ENCODE measurements at regions not wholly inside any gene's neighbourhood (a gene's known extent, or its start where the extent isn't known, plus 50 kb on each side); places are given as distances from the start of the nearest gene placed in this dataset.

DNA sequence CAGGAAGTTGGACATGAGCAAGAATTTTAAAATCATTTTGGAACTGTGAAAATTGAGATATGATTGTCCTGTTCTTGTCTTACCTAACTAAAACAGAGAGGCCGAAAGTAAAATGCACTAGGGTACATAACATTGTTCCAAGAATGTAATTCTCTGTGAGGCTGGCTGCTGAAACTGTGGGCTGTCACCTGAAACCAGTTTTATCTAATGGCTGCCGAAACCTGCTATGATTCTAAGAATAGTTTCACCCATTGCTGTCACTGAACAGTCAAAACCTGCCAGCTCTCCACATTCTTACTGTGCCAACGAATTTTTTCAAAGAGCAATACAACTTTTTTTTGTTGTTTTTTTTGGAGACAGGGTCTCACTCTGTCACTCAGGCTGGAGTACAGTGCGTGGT is 119.3 kb upstream of the ZSWIM2 start:
- TF ChIP-seq, protein P1, sequence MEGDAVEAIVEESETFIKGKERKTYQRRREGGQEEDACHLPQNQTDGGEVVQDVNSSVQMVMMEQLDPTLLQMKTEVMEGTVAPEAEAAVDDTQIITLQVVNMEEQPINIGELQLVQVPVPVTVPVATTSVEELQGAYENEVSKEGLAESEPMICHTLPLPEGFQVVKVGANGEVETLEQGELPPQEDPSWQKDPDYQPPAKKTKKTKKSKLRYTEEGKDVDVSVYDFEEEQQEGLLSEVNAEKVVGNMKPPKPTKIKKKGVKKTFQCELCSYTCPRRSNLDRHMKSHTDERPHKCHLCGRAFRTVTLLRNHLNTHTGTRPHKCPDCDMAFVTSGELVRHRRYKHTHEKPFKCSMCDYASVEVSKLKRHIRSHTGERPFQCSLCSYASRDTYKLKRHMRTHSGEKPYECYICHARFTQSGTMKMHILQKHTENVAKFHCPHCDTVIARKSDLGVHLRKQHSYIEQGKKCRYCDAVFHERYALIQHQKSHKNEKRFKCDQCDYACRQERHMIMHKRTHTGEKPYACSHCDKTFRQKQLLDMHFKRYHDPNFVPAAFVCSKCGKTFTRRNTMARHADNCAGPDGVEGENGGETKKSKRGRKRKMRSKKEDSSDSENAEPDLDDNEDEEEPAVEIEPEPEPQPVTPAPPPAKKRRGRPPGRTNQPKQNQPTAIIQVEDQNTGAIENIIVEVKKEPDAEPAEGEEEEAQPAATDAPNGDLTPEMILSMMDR (IDR thresholded peaks at IDR 0.05) = no peak
- TF ChIP-seq POLR2A (IDR thresholded peaks at IDR 0.05) = no peak

Data from body of pancreas (tissue), 4 donors.